Activated CD4-positive, alpha-beta memory T cell treated with anti-CD3 and anti-CD28 coated beads for 36 hours (primary cell): ENCODE measurements at regions not wholly inside any gene's neighbourhood (a gene's known extent, or its start where the extent isn't known, plus 50 kb on each side); places are given as distances from the start of the nearest gene placed in this dataset.
"Not testable (repeated sequence)": the region's sequence is repeated elsewhere in the genome, so short reads cannot be mapped to it uniquely, and the experiment has no call there.

ENCODE experiments used
- CTCF ChIA-PET: fragments of 350-600 bp; sonication (Branson Sonifier 250); formaldehyde crosslinking; loops from one replicate; lab custom pipeline; 2021; ENCODE audit warnings: antibody characterized with exemption, inconsistent platforms; lab: Charles Lee
- POLR2A ChIA-PET: fragments of 350-600 bp; sonication (Branson Sonifier 250); formaldehyde crosslinking; loops from one replicate; lab custom pipeline; 2021; ENCODE audit warnings: antibody characterized with exemption; lab: Charles Lee
- DNase-seq: peaks from one replicate; pipeline ENCODE4 v3.0.0-alpha.2; 2020
- H3K27ac Mint-ChIP-seq: one replicate; pipeline ENCODE4 v1.8.0; 2021; ENCODE audit warnings: mixed read lengths
- H3K27me3 Mint-ChIP-seq: one replicate; pipeline ENCODE4 v1.8.0; 2021; ENCODE audit warnings: mixed read lengths
- H3K36me3 Mint-ChIP-seq: one replicate; pipeline ENCODE4 v1.8.0; 2021; ENCODE audit warnings: mixed read lengths
- H3K4me1 Mint-ChIP-seq: one replicate; pipeline ENCODE4 v1.8.0; 2021; ENCODE audit warnings: low read depth, mixed read lengths
- H3K4me3 Mint-ChIP-seq: one replicate; pipeline ENCODE4 v1.8.0; 2021; ENCODE audit warnings: mild to moderate bottlenecking, mixed read lengths
- H3K9me3 Mint-ChIP-seq: one replicate; pipeline ENCODE4 v1.8.0; 2021; ENCODE audit warnings: mixed read lengths
- intact Hi-C: fragments of 100-400 bp; cut with micrococcal nuclease; formaldehyde crosslinking; loops from one replicate; pipeline ENCODE4 v1.15.1; 2023

DNA sequence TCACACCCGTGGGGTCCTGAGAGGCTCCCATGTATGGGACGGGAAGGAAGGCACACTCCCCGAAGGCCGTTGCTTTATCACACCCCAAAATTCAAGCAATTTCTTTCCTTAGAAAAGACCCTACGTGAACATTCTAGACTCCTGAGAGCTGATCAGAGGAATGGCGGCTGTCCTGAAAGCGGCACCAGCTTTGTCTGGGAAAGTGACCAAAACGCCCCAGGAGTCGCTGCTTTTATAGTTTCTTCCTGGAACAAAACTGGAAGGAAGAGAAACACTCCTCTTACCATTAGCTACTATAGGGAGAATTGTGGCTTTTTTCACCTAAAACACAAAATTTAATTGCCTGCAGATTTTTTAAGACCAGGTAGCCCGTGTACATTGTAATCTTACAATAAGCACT is 261.8 kb upstream of the RNF32 start:
- Mint-ChIP-seq H3K9me3 (no peaks in the 10 kb centered on the region), H3K4me1 (no peaks in the 10 kb centered on the region), H3K27me3 (peaks cover 12% of the 10 kb centered on the region), H3K27ac (no peak overlapping the region), H3K36me3 (no peaks in the 10 kb centered on the region), H3K4me3 (no peak overlapping the region)
- intact Hi-C loops: no loop called here
- ChIA-PET POLR2A (no interaction called here), CTCF (no interaction called here)
- DNase-seq: no peak

DNA sequence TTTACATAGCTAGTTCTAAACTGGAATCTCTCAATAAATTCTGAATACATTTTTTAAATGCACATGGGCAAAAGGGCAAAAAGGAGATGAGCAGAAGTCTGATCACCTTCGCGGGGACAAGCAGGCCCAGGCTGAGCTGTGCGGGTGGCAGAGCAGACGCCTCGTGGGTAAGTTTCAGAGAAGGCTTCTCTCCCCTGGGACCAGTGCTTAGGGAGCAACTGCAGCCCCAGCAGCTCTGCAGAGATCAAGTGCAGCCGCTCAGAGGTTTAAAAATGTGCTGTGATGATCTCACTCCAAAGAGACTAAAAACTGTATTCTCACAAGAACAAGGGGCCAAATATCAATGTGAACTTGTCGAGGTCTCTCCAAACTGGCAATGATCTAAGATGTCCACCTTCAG is 264.3 kb upstream of the RNF32 start:
- Mint-ChIP-seq H3K27me3 (peaks cover 12% of the 10 kb centered on the region), H3K36me3 (no peaks in the 10 kb centered on the region), H3K27ac (no peak overlapping the region), H3K4me3 (no peak overlapping the region), H3K9me3 (peaks cover 6% of the 10 kb centered on the region), H3K4me1 (no peaks in the 10 kb centered on the region)
- intact Hi-C loops: no loop called here
- ChIA-PET CTCF (no interaction called here), POLR2A (no interaction called here)
- no peak for DNase-seq

DNA sequence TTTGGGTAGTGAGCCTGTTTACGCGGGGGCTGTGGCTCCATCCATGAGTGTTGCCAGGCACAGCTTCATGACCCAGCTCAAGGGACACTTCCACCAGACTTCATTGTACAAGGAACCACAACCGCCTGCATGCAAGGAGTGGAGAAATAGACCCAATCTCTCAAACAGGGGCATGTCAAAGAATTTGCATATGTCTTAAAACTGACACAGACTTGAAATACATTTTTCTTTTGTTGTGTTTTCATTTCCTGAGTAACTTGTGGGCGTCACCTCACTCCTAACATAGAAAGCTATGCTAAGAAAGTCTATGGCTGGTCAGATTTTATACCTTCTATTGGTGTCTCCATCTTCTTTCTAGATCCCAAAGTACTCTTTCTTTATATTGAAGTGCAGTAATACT is 266.2 kb upstream of the RNF32 start:
- Mint-ChIP-seq H3K27ac (no peak overlapping the region), H3K36me3 (no peaks in the 10 kb centered on the region), H3K4me3 (no peak overlapping the region), H3K4me1 (no peaks in the 10 kb centered on the region), H3K9me3 (peaks cover 10% of the 10 kb centered on the region), H3K27me3 (peaks cover 12% of the 10 kb centered on the region)
- CTCF ChIA-PET: no interaction called here
- intact Hi-C loops: no loop called here
- POLR2A ChIA-PET: no interaction called here
- DNase-seq: no peak

DNA sequence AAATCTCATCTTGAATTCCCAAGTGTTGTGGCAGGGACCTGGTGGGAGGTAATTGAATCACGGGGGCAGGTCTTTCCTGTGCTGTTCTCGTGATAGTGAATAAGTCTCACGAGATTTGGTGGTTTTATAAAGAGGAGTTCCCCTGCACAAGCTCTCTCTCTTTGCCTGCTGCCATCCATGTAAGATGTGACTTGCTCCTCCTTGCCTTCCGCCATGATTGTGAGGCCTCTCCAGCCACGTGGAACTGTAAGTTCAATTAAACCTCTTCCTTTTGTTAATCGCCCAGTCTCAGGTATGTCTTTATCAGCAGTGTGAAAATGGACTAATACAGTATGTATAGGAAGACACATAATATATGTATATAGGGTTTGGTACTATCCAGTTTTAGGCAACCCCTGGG is 270.6 kb upstream of the RNF32 start:
- peaks cover 10% of the 10 kb centered on the region for H3K9me3 Mint-ChIP-seq
- POLR2A ChIA-PET: not testable (repeated sequence)

DNA sequence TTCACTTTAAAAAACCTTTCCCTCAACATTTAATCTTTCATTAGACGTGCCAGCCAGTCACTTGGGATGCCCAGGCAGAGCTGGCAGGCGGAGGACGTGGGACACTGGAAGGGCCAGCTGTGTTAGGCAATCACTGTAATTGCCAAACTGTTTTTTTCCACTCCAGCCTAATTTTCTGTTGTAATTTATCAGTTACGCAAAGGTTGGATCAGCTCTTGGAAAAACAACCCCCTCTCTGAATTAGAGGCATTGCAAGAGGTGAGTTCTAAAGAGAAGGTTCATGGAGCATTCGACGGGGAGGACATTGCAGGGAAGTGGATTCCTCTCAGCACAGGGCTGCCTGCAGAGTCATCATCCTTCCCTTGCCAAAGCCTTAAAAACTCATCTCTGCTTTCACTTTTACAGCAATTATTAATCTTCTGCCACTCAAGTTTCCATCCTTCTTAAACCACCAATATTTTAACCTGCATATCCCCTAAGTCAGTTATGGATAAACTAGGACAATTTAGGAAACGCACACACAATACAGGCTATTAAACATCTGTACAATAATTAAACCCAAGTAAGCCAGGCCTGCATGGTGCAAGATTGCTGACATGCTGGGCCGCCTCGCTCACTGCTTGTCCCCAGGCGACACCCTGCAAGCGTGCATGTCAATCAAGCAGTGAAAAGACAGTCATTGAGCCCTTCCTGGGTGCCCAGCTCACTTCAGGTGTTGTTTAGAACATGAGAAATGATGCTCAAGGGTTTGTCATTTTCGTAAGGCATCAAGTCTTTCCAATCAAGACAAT is 272.3 kb upstream of the RNF32 start:
- ChIA-PET POLR2A (no interaction called here), CTCF (no interaction called here)
- intact Hi-C loops: no loop called here
- Mint-ChIP-seq H3K27me3 (no peaks in the 10 kb centered on the region), H3K27ac (no peak overlapping the region), H3K9me3 (peaks cover 10% of the 10 kb centered on the region), H3K4me1 (no peaks in the 10 kb centered on the region), H3K36me3 (no peaks in the 10 kb centered on the region), H3K4me3 (no peak overlapping the region)
- DNase-seq: no peak

More for the DNA sequence above, 270.6 kb upstream of the RNF32 start:
- H3K4me3 Mint-ChIP-seq, H3K36me3 Mint-ChIP-seq, H3K4me1 Mint-ChIP-seq, H3K27ac Mint-ChIP-seq, DNase-seq, CTCF ChIA-PET, H3K27me3 Mint-ChIP-seq, intact Hi-C loops: not testable (repeated sequence)

DNA sequence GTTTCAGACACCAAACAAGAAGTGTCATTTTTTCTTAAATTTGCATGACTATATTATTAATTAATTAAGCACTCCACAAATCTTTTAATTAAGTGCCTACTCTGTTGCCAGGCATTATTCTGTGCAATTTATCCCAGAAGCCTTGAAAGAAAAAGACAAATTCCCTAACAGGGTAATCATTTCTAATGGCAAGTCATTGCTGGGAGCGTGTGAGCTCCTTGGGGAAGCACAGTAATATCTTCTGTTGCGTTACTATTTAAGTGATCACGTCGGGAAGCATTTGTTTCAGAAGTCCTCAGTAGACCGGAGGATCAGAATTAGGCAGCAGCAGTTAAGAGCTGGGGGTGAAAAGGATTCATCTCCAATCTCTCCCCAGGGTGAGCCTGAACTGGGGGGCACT is 276.8 kb upstream of the RNF32 start:
- no peaks in the 10 kb centered on the region for H3K4me1 Mint-ChIP-seq
- H3K36me3 Mint-ChIP-seq: no peaks in the 10 kb centered on the region
- ChIA-PET CTCF (no interaction called here), POLR2A (no interaction called here)
- no peaks in the 10 kb centered on the region for H3K9me3 Mint-ChIP-seq
- H3K4me3 Mint-ChIP-seq: no peak overlapping the region
- intact Hi-C loops: no loop called here
- no peak overlapping the region for H3K27ac Mint-ChIP-seq
- no peak for DNase-seq
- H3K27me3 Mint-ChIP-seq: no peaks in the 10 kb centered on the region

DNA sequence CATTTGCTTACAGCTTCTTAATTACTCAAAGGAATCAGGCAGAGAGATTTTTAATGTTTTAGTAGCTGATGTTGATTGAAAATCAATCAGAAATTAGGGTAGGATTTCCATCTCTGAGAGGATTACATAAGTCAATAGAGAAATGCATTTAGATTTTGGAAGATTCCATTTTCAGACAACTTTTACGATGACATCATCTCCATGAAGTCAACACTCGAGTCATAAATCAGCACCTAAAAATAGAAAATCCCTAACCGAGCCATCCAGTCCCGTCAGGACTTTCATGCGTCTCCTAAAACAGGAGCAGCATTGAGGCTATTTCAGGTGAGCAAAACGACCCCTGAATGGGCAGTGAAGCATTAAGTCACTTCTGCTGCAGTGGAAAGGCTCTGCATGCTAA is 279.7 kb upstream of the RNF32 start:
- no peak for DNase-seq
- ChIA-PET CTCF (no interaction called here), POLR2A (no interaction called here)
- Mint-ChIP-seq H3K36me3 (no peaks in the 10 kb centered on the region), H3K27me3 (no peaks in the 10 kb centered on the region), H3K4me3 (no peak overlapping the region), H3K27ac (no peak overlapping the region), H3K9me3 (no peaks in the 10 kb centered on the region), H3K4me1 (no peaks in the 10 kb centered on the region)
- intact Hi-C loops: no loop called here

DNA sequence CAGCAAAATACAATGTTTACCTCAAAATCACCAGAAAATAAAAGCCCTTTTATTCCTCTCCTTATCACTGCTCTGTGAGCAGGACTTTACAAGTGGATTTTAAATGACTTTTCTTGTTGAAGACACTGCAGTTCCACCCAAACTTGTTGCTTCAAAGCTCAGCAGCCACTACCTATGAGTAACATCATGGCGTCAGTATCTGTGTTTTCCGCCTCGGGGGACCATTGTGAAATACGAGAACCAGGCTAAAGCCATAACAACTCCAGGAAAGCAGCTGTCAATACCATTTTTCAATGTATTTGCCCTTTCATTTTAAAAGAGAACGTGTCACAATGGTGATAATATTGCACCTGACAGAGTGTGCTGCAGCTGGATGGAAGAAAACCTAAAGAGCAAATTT is 284.0 kb upstream of the RNF32 start:
- Mint-ChIP-seq H3K27ac (no peak overlapping the region), H3K4me1 (no peaks in the 10 kb centered on the region), H3K36me3 (no peaks in the 10 kb centered on the region), H3K4me3 (no peak overlapping the region), H3K27me3 (no peaks in the 10 kb centered on the region), H3K9me3 (no peaks in the 10 kb centered on the region)
- ChIA-PET CTCF (no interaction called here), POLR2A (no interaction called here)
- DNase-seq: no peak
- intact Hi-C loops: no loop called here

DNA sequence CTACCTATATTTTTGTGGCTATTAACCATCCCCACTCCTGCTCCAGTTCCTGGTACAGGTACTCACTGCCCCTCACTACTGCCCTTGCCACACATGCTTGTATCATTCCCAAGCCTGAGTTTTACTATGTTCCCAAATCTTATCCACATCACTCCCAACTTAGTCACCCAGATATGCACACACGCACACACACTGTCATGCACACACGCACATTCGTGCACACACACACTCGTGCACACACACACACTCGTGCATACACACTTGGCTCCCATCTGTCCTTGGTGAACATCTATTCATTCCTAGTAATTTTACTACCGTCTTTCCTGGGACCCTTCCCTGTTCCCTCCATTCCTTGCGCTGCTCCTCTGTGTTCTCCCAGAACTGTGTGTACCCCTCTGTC is 287.2 kb upstream of the RNF32 start:
- DNase-seq: no peak
- Mint-ChIP-seq H3K4me1 (no peaks in the 10 kb centered on the region), H3K36me3 (no peaks in the 10 kb centered on the region), H3K4me3 (no peak overlapping the region), H3K27ac (no peak overlapping the region), H3K27me3 (no peaks in the 10 kb centered on the region), H3K9me3 (no peaks in the 10 kb centered on the region)
- ChIA-PET CTCF (no interaction called here), POLR2A (no interaction called here)
- intact Hi-C loops: no loop called here

DNA sequence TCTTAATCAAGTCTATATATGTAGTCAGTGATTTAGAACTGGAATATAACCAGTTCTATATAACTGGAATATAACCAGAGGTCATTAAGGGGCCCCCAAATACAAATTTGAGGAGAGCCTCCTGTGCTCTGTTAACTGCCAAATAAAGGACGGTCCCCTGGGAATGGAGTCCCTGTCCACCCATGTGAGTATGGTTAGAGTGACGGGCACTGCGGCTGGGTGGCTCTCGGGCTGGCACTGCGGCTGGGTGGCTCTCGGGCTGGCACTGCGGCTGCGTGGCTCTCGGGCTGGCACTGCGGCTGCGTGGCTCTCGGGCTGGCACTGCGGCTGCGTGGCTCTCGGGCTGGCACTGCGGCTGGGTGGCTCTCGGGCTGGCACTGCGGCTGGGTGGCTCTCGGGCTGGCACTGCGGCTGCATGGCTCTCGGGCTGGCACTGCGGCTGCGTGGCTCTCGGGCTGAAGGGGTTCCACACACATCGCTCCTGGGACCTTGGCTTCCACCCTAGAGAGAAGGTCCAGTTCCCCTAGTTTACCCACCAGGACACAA is 292.8 kb upstream of the RNF32 start:
- CTCF ChIA-PET, DNase-seq, POLR2A ChIA-PET, H3K27ac Mint-ChIP-seq, H3K36me3 Mint-ChIP-seq, H3K4me1 Mint-ChIP-seq, H3K9me3 Mint-ChIP-seq, H3K27me3 Mint-ChIP-seq, intact Hi-C loops, H3K4me3 Mint-ChIP-seq: not testable (repeated sequence)

DNA sequence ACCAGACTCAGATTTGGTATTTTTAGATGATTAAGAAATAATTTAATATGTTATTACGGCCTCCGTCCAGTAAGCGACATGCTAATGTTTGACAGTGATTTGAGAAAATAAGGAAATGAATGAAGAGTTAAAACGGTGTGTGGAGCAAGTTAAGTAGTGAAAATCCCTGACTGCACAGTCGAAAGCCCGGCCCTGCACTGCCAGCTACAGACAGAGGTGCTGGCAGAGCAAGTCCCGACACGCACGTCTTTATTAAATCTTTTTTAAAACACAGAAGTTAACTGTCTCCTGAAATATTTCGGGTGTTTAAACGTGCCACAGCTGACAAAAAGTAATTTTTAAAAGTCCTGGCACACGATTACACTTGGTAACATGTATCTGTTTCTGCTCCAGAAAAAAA is 293.4 kb upstream of the RNF32 start:
- ChIA-PET POLR2A (no interaction called here), CTCF (no interaction called here)
- Mint-ChIP-seq H3K9me3 (no peaks in the 10 kb centered on the region), H3K27ac (no peak overlapping the region), H3K36me3 (no peaks in the 10 kb centered on the region), H3K4me3 (no peak overlapping the region), H3K4me1 (no peaks in the 10 kb centered on the region), H3K27me3 (no peaks in the 10 kb centered on the region)
- intact Hi-C loops: no loop called here
- DNase-seq: no peak

DNA sequence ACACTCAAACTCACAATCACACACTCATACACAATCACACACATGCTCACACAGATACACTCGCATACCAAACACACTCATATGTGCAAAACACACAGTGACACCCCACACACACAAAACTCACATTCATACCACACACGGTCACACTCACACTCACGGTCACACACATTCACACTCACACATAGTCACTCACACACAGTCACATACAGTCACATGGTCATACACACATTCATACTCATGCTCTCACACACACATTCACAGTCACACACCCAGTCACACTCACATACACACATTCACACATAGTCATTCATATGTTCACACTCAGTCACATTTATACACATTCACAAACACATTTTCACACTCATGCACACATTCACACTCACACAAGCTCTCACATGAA is 296.0 kb upstream of the RNF32 start:
- no peak overlapping the region for H3K27ac Mint-ChIP-seq
- H3K9me3 Mint-ChIP-seq: no peaks in the 10 kb centered on the region
- intact Hi-C loops: no loop called here
- no peak for DNase-seq
- H3K36me3 Mint-ChIP-seq: no peaks in the 10 kb centered on the region
- no peaks in the 10 kb centered on the region for H3K27me3 Mint-ChIP-seq
- CTCF ChIA-PET: no interaction called here
- POLR2A ChIA-PET: no interaction called here
- H3K4me1 Mint-ChIP-seq: no peaks in the 10 kb centered on the region
- no peak overlapping the region for H3K4me3 Mint-ChIP-seq

DNA sequence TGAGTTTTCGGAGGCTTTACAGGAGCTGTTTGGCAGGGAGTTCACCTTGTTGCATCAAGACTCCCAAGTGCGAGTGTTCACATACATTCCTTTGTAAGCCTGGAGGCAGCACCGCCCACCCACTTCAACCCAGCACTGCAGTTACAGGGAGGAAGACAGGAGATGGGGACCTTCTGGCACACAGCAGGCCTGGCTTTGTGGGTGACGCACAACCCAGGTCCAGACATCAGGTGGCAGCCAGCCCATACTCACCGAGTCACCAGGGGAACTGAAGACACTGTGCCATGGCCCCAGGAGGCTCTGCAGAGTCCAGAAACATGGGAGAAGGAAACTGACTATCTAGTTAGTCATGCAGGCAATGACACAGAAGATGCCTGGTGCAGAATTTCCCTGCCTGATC is 305.9 kb upstream of the RNF32 start:
- DNase-seq: peak; percentile 12
- no peaks in the 10 kb centered on the region for H3K36me3 Mint-ChIP-seq
- no peaks in the 10 kb centered on the region for H3K4me1 Mint-ChIP-seq

More for the DNA sequence above, 305.9 kb upstream of the RNF32 start:
- intact Hi-C loops: no loop called here
- POLR2A ChIA-PET: no interaction called here
- CTCF ChIA-PET: no interaction called here
- H3K9me3 Mint-ChIP-seq: no peaks in the 10 kb centered on the region
- no peak overlapping the region for H3K4me3 Mint-ChIP-seq
- no peaks in the 10 kb centered on the region for H3K27me3 Mint-ChIP-seq
- H3K27ac Mint-ChIP-seq: no peak overlapping the region
